Smooth muscle cell (in vitro differentiated cells): ENCODE measurements at regions not wholly inside any gene's neighbourhood (a gene's known extent, or its start where the extent isn't known, plus 50 kb on each side); places are given as distances from the start of the nearest gene placed in this dataset.

Source experiments
- DNase-seq: peaks from one replicate; lab custom pipeline; 2025; ENCODE audit not compliant: unreplicated experiment; lab: John Stamatoyannopoulos, UW
- H2AFZ ChIP-seq: fragments of 200-600 bp; sonication (generic); 2 replicates; pipeline ENCODE4 v1.6.0; 2016; ENCODE audit warnings: antibody characterized with exemption, low read depth, mild to moderate bottlenecking
- H3F3A ChIP-seq: fragments of 200-600 bp; sonication (generic); 2 replicates; pipeline ENCODE4 v1.6.0; 2017; ENCODE audit warnings: antibody characterized with exemption, low read depth
- H3K27ac ChIP-seq: fragments of 200-600 bp; sonication (generic); 2 replicates; pipeline ENCODE4 v1.5.1; 2016; ENCODE audit warnings: low read depth, mild to moderate bottlenecking
- H3K27me3 ChIP-seq: fragments of 200-600 bp; sonication (generic); 2 replicates; pipeline ENCODE4 v1.6.1; 2016; ENCODE audit warnings: low read depth, mild to moderate bottlenecking
- H3K36me3 ChIP-seq: fragments of 200-600 bp; sonication (generic); 2 replicates; pipeline ENCODE4 v1.5.1; 2016; ENCODE audit warnings: low read depth
- H3K4me1 ChIP-seq: fragments of 200-600 bp; sonication (generic); 2 replicates; pipeline ENCODE4 v1.5.1; 2016; ENCODE audit warnings: low read depth
- H3K4me2 ChIP-seq: fragments of 200-600 bp; sonication (generic); 2 replicates; pipeline ENCODE4 v1.6.0; 2016; ENCODE audit warnings: mild to moderate bottlenecking
- H3K4me3 ChIP-seq: fragments of 200-600 bp; sonication (generic); 2 replicates; pipeline ENCODE4 v1.5.1; 2016; ENCODE audit warnings: mild to moderate bottlenecking
- H3K79me2 ChIP-seq: fragments of 200-600 bp; sonication (generic); 2 replicates; pipeline ENCODE4 v1.6.0; 2016; ENCODE audit warnings: low read depth, mild to moderate bottlenecking
- H3K9ac ChIP-seq: fragments of 200-600 bp; sonication (generic); 2 replicates; pipeline ENCODE4 v1.6.0; 2016; ENCODE audit warnings: low read depth
- H3K9me3 ChIP-seq: fragments of 200-600 bp; sonication (generic); replicated peaks from 2 replicates; pipeline ENCODE4 v1.5.1; 2016; ENCODE audit warnings: low read depth
- H4K20me1 ChIP-seq: fragments of 200-600 bp; sonication (generic); 2 replicates; pipeline ENCODE4 v1.6.0; 2016; ENCODE audit warnings: low read depth
- CTCF ChIP-seq: fragments of 200-600 bp; sonication (generic); IDR thresholded peaks from 2 replicates; pipeline ENCODE4 v1.5.1; 2017; ENCODE audit warnings: borderline replicate concordance, mild to moderate bottlenecking, antibody characterized with exemption; ENCODE audit not compliant: insufficient read depth, poor library complexity, severe bottlenecking
- WGBS: methylation state at CpG from one replicate; pipeline ENCODE4 v1.1.7; 2016; ENCODE audit warnings: low lambda C conversion rate; 5-methylcytosine and 5-hydroxymethylcytosine counted together

- H3K79me2 ChIP-seq: no peaks in the 10 kb centered on the region
- H3K9ac ChIP-seq: no peak overlapping the region
- no peaks in the 10 kb centered on the region for H3K9me3 ChIP-seq
- peak overlapping the region; percentile 45 for H3K27ac ChIP-seq
- no peak for TF ChIP-seq CTCF
- no peaks in the 10 kb centered on the region for H3K27me3 ChIP-seq
- DNase-seq: no peak
- H3K4me1 ChIP-seq: peaks cover 19% of the 10 kb centered on the region
- no peak overlapping the region for H2AFZ ChIP-seq
- no peaks in the 10 kb centered on the region for H4K20me1 ChIP-seq
- no peak overlapping the region for H3K4me3 ChIP-seq
- peak overlapping the region; percentile 66 for H3K4me2 ChIP-seq
- H3F3A ChIP-seq: no peaks in the 10 kb centered on the region
- H3K36me3 ChIP-seq: no peaks in the 10 kb centered on the region
- 57% methylated on average over 11 of the region's 11 CpGs for WGBS
Observed at GRCh38 chr5:174307031-174307408, 261.5 kb downstream of the NSG2 start.

GRCh38 chr5:174307656-174308271, 262.3 kb downstream of the NSG2 start:
- H3K4me3 ChIP-seq: no peak overlapping the region

GRCh38 chr5:174309131-174309795, 263.8 kb downstream of the NSG2 start:
- Histone ChIP-seq H3K27ac (no peak overlapping the region), H3K27me3 (no peaks in the 10 kb centered on the region), H3K4me1 (peaks cover 8% of the 10 kb centered on the region), H3K9me3 (no peaks in the 10 kb centered on the region), H3K9ac (no peak overlapping the region), H3K36me3 (no peaks in the 10 kb centered on the region), H3K79me2 (no peaks in the 10 kb centered on the region), H3K4me2 (no peak overlapping the region), H2AFZ (no peak overlapping the region), H3K4me3 (no peak overlapping the region), H4K20me1 (no peaks in the 10 kb centered on the region), H3F3A (no peaks in the 10 kb centered on the region)
- TF ChIP-seq CTCF: no peak
- DNase-seq: no peak
- WGBS: 95% methylated on average over 14 of the region's 14 CpGs

More at GRCh38 chr5:174307656-174308271, 262.3 kb downstream of the NSG2 start:
- Histone ChIP-seq H3K9ac (no peak overlapping the region), H3K9me3 (no peaks in the 10 kb centered on the region), H4K20me1 (no peaks in the 10 kb centered on the region), H3K79me2 (no peaks in the 10 kb centered on the region), H3F3A (no peaks in the 10 kb centered on the region), H3K27ac (no peak overlapping the region), H3K4me2 (no peak overlapping the region), H3K36me3 (no peaks in the 10 kb centered on the region), H2AFZ (no peak overlapping the region), H3K4me1 (peaks cover 19% of the 10 kb centered on the region), H3K27me3 (no peaks in the 10 kb centered on the region)
- WGBS: 98% methylated on average over 12 of the region's 12 CpGs
- DNase-seq: no peak
- no peak for TF ChIP-seq CTCF

- WGBS: 85% methylated on average over 10 of the region's 10 CpGs
- H3K27ac ChIP-seq: no peak overlapping the region
- TF ChIP-seq CTCF: no peak
- no peaks in the 10 kb centered on the region for H3K9me3 ChIP-seq
- H3K36me3 ChIP-seq: no peaks in the 10 kb centered on the region
- no peaks in the 10 kb centered on the region for H3F3A ChIP-seq
- no peak for DNase-seq
- no peak overlapping the region for H3K4me3 ChIP-seq
- H3K4me2 ChIP-seq: no peak overlapping the region
- no peak overlapping the region for H2AFZ ChIP-seq
- H3K27me3 ChIP-seq: no peaks in the 10 kb centered on the region
- no peaks in the 10 kb centered on the region for H4K20me1 ChIP-seq
- H3K4me1 ChIP-seq: peaks cover 8% of the 10 kb centered on the region
- H3K9ac ChIP-seq: no peak overlapping the region
- no peaks in the 10 kb centered on the region for H3K79me2 ChIP-seq
Observed at GRCh38 chr5:174310243-174310642, 264.7 kb downstream of the NSG2 start.
